ENCODE measurements at regions not wholly inside any gene's neighbourhood (a gene's known extent, or its start where the extent isn't known, plus 50 kb on each side); places are given as distances from the start of the nearest gene placed in this dataset.

DNA sequence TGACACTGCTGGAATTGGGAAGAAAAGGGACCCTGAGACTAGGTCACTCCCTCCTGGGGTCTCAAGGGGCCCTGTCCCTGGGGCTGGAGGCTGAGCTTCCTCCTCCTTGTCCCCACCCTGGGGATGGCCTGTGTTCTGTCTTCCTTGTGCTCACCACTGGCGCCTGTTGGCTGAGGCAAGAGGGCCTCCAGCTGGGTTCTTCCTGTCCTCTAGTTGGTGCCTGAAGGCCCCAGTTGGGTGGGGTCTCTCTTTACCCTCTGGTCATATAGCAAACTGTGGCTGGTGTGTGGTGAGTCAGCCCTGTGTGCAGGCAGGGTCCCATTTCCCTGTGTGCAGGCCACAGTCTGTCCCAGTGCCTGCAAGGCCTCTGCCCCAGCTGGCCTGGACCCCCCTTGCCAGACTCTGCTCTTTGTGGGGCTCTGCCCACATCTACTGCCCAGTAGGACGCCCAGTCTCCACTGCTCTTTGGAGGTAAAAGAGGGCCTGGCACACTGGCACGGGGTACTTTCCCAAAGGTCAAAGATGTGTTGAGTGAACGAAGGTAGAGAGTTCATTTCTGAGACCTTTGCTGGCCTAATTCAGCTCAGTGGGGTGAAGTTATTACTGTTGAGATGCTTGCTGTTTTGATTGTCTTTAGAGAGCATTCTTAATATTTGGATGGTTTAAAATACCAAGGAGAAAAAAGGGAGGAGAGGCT is 55.1 kb upstream of the CLDN5 start:
- TF ChIP-seq BHLHE40 (IDR thresholded peaks at IDR 0.05; ENCODE audit: borderline replicate concordance): no peak
- no peak for TF ChIP-seq FOXA1 (IDR thresholded peaks at IDR 0.05)
- no peak for TF ChIP-seq LEF1 (IDR thresholded peaks at IDR 0.05; ENCODE audit: borderline replicate concordance)

Measured in HEK293T (cell line).